KMS-11 (cell line): ENCODE measurements at regions not wholly inside any gene's neighbourhood (a gene's known extent, or its start where the extent isn't known, plus 50 kb on each side); places are given as distances from the start of the nearest gene placed in this dataset.
"Not testable (repeated sequence)": the region's sequence is repeated elsewhere in the genome, so short reads cannot be mapped to it uniquely, and the experiment has no call there.

Source experiments
- H2AFZ ChIP-seq: fragments of 200-600 bp; sonication (generic); 2 replicates; pipeline ENCODE4 v1.6.1; 2016; ENCODE audit warnings: antibody characterized with exemption, mixed run types, low read depth
- H3K27ac ChIP-seq: fragments of 200-600 bp; sonication (generic); 2 replicates; pipeline ENCODE4 v1.6.1; 2016; ENCODE audit warnings: mild to moderate bottlenecking, mixed run types
- H3K27me3 ChIP-seq: fragments of 200-600 bp; sonication (generic); 2 replicates; pipeline ENCODE4 v1.6.1; 2017; ENCODE audit warnings: mild to moderate bottlenecking, low read depth, mixed run types, moderate library complexity; ENCODE audit not compliant: insufficient read depth
- H3K36me3 ChIP-seq: fragments of 200-600 bp; sonication (generic); 2 replicates; pipeline ENCODE4 v1.6.1; 2017; ENCODE audit warnings: mild to moderate bottlenecking, mixed run types; ENCODE audit not compliant: insufficient read depth
- H3K4me1 ChIP-seq: fragments of 200-600 bp; sonication (generic); 2 replicates; pipeline ENCODE4 v1.6.1; 2016; ENCODE audit warnings: mild to moderate bottlenecking, low read depth, mixed run types; ENCODE audit not compliant: poor library complexity, severe bottlenecking
- H3K4me2 ChIP-seq: fragments of 200-600 bp; sonication (generic); 2 replicates; pipeline ENCODE4 v1.7.0; 2016; ENCODE audit warnings: mild to moderate bottlenecking, mixed run types
- H3K4me3 ChIP-seq: fragments of 200-600 bp; sonication (generic); IDR thresholded peaks from 2 replicates; pipeline ENCODE4 v1.6.1; 2017; ENCODE audit warnings: low read depth, low read length, mixed read lengths; ENCODE audit not compliant: insufficient read depth
- H3K79me2 ChIP-seq: fragments of 200-600 bp; sonication (generic); 2 replicates; pipeline ENCODE4 v1.6.1; 2016; ENCODE audit warnings: low read depth, mixed run types; ENCODE audit not compliant: insufficient read depth
- H3K9ac ChIP-seq: fragments of 200-600 bp; sonication (generic); 2 replicates; pipeline ENCODE4 v1.6.1; 2016; ENCODE audit warnings: mild to moderate bottlenecking, mixed run types
- H4K20me1 ChIP-seq: fragments of 200-600 bp; sonication (generic); 2 replicates; pipeline ENCODE4 v1.6.1; 2016; ENCODE audit warnings: mild to moderate bottlenecking, mixed run types; ENCODE audit not compliant: insufficient read depth
- TF ChIP-seq, protein P1 (sequence below): fragments of 200-600 bp; sonication (generic); conservative IDR thresholded peaks from 2 replicates; pipeline ENCODE4 v1.6.1; 2017; ENCODE audit warnings: low read depth, mild to moderate bottlenecking, antibody characterized with exemption, low read length, moderate library complexity, mixed read lengths

DNA sequence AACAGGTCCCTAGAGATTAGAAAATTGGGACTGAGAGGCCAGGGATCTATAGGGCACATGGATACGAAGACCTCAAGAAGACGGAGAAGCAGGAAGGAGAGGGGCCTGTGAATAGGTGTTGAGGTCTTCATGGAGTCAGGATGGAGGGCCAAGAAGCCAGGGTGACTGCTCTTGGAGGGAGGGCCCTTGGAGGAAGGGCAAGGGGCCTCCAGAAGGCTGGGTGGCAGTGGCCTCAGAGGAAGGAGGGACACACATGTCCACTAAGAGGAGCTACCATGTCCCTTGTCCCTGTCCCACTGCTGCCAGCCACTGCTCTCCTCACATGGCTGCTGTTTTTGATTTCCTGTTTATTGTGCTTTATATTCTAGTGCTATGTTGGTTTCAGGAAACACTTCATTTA, 589.5 kb upstream of the B3GAT1 start:
- Histone ChIP-seq H3K27ac (no peak overlapping the region), H3K4me3 (no peak overlapping the region), H3K36me3 (no peaks in the 10 kb centered on the region), H3K9ac (no peak overlapping the region), H3K4me1 (no peaks in the 10 kb centered on the region), H3K27me3 (no peaks in the 10 kb centered on the region), H3K79me2 (no peaks in the 10 kb centered on the region), H2AFZ (no peak overlapping the region), H3K4me2 (no peak overlapping the region), H4K20me1 (no peaks in the 10 kb centered on the region)
- TF ChIP-seq, protein P1, sequence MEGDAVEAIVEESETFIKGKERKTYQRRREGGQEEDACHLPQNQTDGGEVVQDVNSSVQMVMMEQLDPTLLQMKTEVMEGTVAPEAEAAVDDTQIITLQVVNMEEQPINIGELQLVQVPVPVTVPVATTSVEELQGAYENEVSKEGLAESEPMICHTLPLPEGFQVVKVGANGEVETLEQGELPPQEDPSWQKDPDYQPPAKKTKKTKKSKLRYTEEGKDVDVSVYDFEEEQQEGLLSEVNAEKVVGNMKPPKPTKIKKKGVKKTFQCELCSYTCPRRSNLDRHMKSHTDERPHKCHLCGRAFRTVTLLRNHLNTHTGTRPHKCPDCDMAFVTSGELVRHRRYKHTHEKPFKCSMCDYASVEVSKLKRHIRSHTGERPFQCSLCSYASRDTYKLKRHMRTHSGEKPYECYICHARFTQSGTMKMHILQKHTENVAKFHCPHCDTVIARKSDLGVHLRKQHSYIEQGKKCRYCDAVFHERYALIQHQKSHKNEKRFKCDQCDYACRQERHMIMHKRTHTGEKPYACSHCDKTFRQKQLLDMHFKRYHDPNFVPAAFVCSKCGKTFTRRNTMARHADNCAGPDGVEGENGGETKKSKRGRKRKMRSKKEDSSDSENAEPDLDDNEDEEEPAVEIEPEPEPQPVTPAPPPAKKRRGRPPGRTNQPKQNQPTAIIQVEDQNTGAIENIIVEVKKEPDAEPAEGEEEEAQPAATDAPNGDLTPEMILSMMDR = no peak

DNA sequence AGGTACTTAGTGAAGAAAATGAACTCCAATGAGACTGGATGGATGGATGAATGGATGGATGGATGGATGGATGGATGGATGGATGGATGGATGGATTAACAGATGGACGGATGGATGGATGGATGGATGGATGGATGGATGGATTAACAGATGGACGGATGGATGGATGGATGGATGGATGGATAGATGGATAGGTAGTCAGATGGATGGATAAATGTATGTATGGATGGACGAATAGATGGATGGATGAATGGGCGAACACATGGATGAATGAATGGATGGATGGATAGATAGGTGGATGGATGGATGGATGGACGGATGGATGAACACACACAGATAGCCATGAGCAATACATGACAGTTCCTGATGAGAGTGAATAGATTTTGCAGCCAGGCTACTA, 589.0 kb upstream of the B3GAT1 start:
- not testable (repeated sequence) for H3K4me3 ChIP-seq, H3K27me3 ChIP-seq, H3K36me3 ChIP-seq, H3K9ac ChIP-seq, H3K79me2 ChIP-seq, H3K4me1 ChIP-seq, H2AFZ ChIP-seq, H3K4me2 ChIP-seq, H3K27ac ChIP-seq, H4K20me1 ChIP-seq

DNA sequence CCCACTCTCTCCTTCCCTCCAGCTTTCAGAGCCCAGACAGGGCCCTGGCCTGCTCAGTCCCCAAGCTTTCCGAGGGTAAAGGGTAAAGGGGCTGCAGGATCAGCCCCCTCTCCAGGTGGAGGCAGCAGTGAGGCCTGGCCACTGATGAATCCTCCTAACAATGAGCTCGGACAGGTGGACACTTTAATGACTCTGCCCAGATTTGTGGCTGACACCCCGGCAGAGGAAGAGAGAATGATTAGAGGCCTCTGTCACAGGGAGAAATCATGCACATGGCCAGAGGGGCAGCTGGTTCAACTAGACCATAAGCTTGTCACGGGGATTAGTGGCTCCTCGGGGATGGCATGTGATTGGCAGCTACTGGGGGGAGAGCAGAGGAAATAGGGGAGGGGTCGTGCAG, 587.5 kb upstream of the B3GAT1 start:
- no peaks in the 10 kb centered on the region for H3K27me3 ChIP-seq
- no peaks in the 10 kb centered on the region for H4K20me1 ChIP-seq
- TF ChIP-seq, protein P1 = no peak
- no peak overlapping the region for H3K4me2 ChIP-seq
- H3K4me1 ChIP-seq = no peaks in the 10 kb centered on the region
- no peaks in the 10 kb centered on the region for H3K79me2 ChIP-seq
- H2AFZ ChIP-seq = no peak overlapping the region
- H3K27ac ChIP-seq = no peak overlapping the region
- no peak overlapping the region for H3K9ac ChIP-seq
- H3K36me3 ChIP-seq = no peaks in the 10 kb centered on the region
- no peak overlapping the region for H3K4me3 ChIP-seq

DNA sequence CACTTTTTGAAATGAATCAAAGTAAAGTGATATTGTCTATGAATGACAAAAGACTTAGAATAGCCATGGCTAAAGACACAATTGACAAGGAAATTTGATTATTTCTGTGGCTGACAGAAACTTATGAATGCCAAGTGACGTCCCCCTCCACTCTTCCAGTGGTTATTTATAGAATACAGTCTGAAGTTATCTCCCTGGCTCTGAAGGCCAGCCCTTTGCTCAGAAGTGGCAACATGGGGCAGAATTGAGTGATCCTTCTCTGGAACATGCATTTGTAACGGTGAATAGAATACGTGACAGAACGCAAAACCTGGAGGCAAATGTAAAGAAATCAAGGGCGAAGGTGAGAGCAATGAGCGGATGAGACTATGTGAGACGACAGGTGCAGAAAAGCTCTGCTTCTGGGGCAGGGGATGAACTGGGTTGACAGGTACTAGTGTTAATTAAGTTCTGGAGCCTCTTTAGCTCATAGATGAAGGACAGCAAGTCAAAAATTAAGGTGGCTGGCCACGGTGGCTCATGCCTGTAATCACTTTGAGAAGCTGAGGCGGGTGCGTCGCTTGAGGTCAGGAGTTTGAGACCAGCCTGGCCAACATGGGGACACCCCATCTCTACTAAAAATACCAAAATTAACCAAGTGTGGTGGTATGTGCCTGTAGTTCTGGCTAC, 585.7 kb upstream of the B3GAT1 start:
- H4K20me1 ChIP-seq = no peaks in the 10 kb centered on the region

DNA sequence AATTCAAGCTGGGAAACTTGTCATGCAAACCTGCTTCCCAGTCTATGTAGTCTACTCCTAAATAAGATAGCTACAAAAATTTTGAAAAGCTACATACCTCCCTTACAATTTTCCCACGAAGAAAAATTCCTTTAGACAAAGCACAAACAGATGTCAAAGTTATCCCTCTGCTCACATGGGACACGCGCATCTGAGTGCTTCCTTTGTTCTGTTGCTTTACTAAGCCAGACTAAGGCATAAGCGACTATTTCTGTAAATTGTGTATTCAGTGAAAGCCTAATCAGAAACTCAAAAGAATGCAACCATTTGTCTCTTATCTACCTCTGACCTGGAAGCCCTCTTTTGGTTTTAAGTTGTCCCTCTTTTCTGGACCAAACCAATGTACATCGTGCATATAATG, 583.7 kb upstream of the B3GAT1 start:
- Histone ChIP-seq H2AFZ (no peak overlapping the region), H3K9ac (no peak overlapping the region), H3K4me3 (no peak overlapping the region), H3K27me3 (no peaks in the 10 kb centered on the region), H3K36me3 (no peaks in the 10 kb centered on the region), H4K20me1 (no peaks in the 10 kb centered on the region), H3K4me2 (no peak overlapping the region), H3K79me2 (no peaks in the 10 kb centered on the region), H3K4me1 (no peaks in the 10 kb centered on the region), H3K27ac (no peak overlapping the region)
- TF ChIP-seq, protein P1 = no peak

More for the DNA sequence above, 585.7 kb upstream of the B3GAT1 start:
- Histone ChIP-seq H3K27ac (no peak overlapping the region), H3K27me3 (no peaks in the 10 kb centered on the region), H3K4me1 (no peaks in the 10 kb centered on the region), H3K36me3 (no peaks in the 10 kb centered on the region), H3K4me3 (no peak overlapping the region), H2AFZ (no peak overlapping the region), H3K4me2 (no peak overlapping the region), H3K9ac (no peak overlapping the region), H3K79me2 (no peaks in the 10 kb centered on the region)
- TF ChIP-seq, protein P1 = no peak
